ENCODE measurements at regions not wholly inside any gene's neighbourhood (a gene's known extent, or its start where the extent isn't known, plus 50 kb on each side); places are given as distances from the start of the nearest gene placed in this dataset.

DNA sequence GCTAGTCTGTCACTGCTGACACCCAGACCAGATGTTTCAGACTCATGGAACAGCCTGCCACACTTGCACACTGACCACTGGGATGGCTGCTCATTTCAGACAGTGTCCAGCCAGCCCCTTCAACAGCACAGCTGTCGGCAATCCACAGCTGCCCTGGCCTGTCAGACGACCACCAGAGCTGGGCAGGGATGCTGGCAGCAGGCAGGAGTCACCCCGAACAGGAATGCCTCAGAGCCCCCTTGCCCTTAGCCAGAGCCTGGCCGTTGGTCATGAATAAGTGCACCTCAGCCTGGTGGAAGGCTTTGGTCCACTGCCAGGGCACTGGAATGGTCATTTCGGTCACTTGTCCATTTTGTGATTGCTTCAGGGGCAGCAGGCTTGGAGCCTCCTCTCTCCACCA, 149.6 kb upstream of the TCERG1L start:
- Histone ChIP-seq H3K79me2 (replicated peaks; ENCODE audit: insufficient read depth, low read length) (no peaks in the 10 kb centered on the region), H3K9me2 (ENCODE audit: insufficient read depth, low read length) (no peaks in the 10 kb centered on the region), H3K36me3 (ENCODE audit: insufficient read depth, low read length) (no peaks in the 10 kb centered on the region), H2AFZ (ENCODE audit: low read depth, low read length) (no peak overlapping the region), H3K4me2 (ENCODE audit: low read length) (no peak overlapping the region), H3F3A (ENCODE audit: insufficient read depth, low read length, poor library complexity, severe bottlenecking) (no peaks in the 10 kb centered on the region), H4K20me1 (ENCODE audit: insufficient read depth) (no peaks in the 10 kb centered on the region), H3K27me3 (ENCODE audit: insufficient read depth, low read depth, low read length) (no peaks in the 10 kb centered on the region), H3K9ac (ENCODE audit: low read length) (no peak overlapping the region), H3K27ac (ENCODE audit: low read length) (no peak overlapping the region), H3K4me3 (ENCODE audit: low read length) (no peak overlapping the region), H3K9me3 (ENCODE audit: low read length) (no peaks in the 10 kb centered on the region)
- TF ChIP-seq, protein P1, sequence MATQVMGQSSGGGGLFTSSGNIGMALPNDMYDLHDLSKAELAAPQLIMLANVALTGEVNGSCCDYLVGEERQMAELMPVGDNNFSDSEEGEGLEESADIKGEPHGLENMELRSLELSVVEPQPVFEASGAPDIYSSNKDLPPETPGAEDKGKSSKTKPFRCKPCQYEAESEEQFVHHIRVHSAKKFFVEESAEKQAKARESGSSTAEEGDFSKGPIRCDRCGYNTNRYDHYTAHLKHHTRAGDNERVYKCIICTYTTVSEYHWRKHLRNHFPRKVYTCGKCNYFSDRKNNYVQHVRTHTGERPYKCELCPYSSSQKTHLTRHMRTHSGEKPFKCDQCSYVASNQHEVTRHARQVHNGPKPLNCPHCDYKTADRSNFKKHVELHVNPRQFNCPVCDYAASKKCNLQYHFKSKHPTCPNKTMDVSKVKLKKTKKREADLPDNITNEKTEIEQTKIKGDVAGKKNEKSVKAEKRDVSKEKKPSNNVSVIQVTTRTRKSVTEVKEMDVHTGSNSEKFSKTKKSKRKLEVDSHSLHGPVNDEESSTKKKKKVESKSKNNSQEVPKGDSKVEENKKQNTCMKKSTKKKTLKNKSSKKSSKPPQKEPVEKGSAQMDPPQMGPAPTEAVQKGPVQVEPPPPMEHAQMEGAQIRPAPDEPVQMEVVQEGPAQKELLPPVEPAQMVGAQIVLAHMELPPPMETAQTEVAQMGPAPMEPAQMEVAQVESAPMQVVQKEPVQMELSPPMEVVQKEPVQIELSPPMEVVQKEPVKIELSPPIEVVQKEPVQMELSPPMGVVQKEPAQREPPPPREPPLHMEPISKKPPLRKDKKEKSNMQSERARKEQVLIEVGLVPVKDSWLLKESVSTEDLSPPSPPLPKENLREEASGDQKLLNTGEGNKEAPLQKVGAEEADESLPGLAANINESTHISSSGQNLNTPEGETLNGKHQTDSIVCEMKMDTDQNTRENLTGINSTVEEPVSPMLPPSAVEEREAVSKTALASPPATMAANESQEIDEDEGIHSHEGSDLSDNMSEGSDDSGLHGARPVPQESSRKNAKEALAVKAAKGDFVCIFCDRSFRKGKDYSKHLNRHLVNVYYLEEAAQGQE (IDR thresholded peaks at IDR 0.05; ENCODE audit: borderline replicate concordance) = no peak
- TF ChIP-seq, protein P2, sequence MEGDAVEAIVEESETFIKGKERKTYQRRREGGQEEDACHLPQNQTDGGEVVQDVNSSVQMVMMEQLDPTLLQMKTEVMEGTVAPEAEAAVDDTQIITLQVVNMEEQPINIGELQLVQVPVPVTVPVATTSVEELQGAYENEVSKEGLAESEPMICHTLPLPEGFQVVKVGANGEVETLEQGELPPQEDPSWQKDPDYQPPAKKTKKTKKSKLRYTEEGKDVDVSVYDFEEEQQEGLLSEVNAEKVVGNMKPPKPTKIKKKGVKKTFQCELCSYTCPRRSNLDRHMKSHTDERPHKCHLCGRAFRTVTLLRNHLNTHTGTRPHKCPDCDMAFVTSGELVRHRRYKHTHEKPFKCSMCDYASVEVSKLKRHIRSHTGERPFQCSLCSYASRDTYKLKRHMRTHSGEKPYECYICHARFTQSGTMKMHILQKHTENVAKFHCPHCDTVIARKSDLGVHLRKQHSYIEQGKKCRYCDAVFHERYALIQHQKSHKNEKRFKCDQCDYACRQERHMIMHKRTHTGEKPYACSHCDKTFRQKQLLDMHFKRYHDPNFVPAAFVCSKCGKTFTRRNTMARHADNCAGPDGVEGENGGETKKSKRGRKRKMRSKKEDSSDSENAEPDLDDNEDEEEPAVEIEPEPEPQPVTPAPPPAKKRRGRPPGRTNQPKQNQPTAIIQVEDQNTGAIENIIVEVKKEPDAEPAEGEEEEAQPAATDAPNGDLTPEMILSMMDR (IDR thresholded peaks at IDR 0.05; ENCODE audit: poor library complexity, severe bottlenecking) = no peak
- TF ChIP-seq TAF1 (IDR thresholded peaks at IDR 0.05; ENCODE audit: low read depth) (no peak), MXI1 (conservative IDR thresholded peaks at IDR 0.05; ENCODE audit: poor library complexity, severe bottlenecking) (no peak), EZH2 (IDR thresholded peaks at IDR 0.05; ENCODE audit: borderline replicate concordance, insufficient read depth, low read length, poor library complexity, severe bottlenecking) (no peak), SMC3 (conservative IDR thresholded peaks at IDR 0.05; ENCODE audit: poor library complexity) (no peak), EP300 (conservative IDR thresholded peaks at IDR 0.05; ENCODE audit: poor library complexity, severe bottlenecking) (no peak), POLR2AphosphoS5 (IDR thresholded peaks at IDR 0.05) (no peak), RAD21 (conservative IDR thresholded peaks at IDR 0.05) (no peak)

DNA sequence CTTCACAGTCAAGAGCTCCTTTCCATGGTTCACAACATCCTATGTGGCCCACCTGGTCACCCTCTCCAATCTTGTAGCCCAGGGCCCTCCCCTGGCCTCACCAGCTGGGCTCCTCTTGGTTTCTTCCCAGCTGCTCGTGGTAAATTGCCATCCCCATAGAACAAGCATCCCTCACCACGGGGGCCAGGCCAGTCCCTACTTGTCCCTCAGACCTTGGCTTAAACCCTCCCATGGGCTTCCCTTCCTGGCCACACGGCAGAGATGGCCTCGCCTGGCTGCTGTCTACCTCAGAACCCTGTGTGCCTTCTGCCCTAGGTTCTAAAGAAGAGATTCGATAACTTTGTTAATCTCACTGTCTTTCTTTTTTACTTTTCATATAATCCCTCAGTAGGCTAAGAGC, 153.3 kb upstream of the TCERG1L start:
- H3K4me2 ChIP-seq (ENCODE audit: low read length) = no peak overlapping the region
- no peaks in the 10 kb centered on the region for H3K36me3 ChIP-seq (ENCODE audit: insufficient read depth, low read length)
- no peaks in the 10 kb centered on the region for H3K27me3 ChIP-seq (ENCODE audit: insufficient read depth, low read depth, low read length)
- H3K9ac ChIP-seq (ENCODE audit: low read length) = no peak overlapping the region
- no peaks in the 10 kb centered on the region for H3K9me3 ChIP-seq (ENCODE audit: low read length)
- H3K79me2 ChIP-seq (replicated peaks; ENCODE audit: insufficient read depth, low read length) = no peaks in the 10 kb centered on the region
- H3K27ac ChIP-seq (ENCODE audit: low read length) = no peak overlapping the region
- H3K4me3 ChIP-seq (ENCODE audit: low read length) = no peak overlapping the region
- no peaks in the 10 kb centered on the region for H3F3A ChIP-seq (ENCODE audit: insufficient read depth, low read length, poor library complexity, severe bottlenecking)
- no peak overlapping the region for H2AFZ ChIP-seq (ENCODE audit: low read depth, low read length)
- no peaks in the 10 kb centered on the region for H3K9me2 ChIP-seq (ENCODE audit: insufficient read depth, low read length)
- TF ChIP-seq, protein P1 (IDR thresholded peaks at IDR 0.05; ENCODE audit: borderline replicate concordance) = no peak
- no peak for TF ChIP-seq TAF1 (IDR thresholded peaks at IDR 0.05; ENCODE audit: low read depth)
- TF ChIP-seq POLR2AphosphoS5 (IDR thresholded peaks at IDR 0.05) = no peak
- no peak for TF ChIP-seq SMC3 (conservative IDR thresholded peaks at IDR 0.05; ENCODE audit: poor library complexity)
- no peak for TF ChIP-seq EZH2 (IDR thresholded peaks at IDR 0.05; ENCODE audit: borderline replicate concordance, insufficient read depth, low read length, poor library complexity, severe bottlenecking)
- TF ChIP-seq, protein P2 (IDR thresholded peaks at IDR 0.05; ENCODE audit: poor library complexity, severe bottlenecking) = no peak
- no peaks in the 10 kb centered on the region for H4K20me1 ChIP-seq (ENCODE audit: insufficient read depth)
